ENCODE measurements at regions not wholly inside any gene's neighbourhood (a gene's known extent, or its start where the extent isn't known, plus 50 kb on each side); places are given as distances from the start of the nearest gene placed in this dataset.

- no peak for TF ChIP-seq CTCF (IDR thresholded peaks at IDR 0.05 in 4 of 5, conservative IDR thresholded peaks at IDR 0.05 in 1 of 5)
- no peak for TF ChIP-seq POLR2A (IDR thresholded peaks at IDR 0.05)
These were observed 83.8 kb downstream of the ZC3H11B start for GRCh38 chr1:219529116-219529515.
